IPS DF 6.9 (cell line): ENCODE measurements at regions not wholly inside any gene's neighbourhood (a gene's known extent, or its start where the extent isn't known, plus 50 kb on each side); places are given as distances from the start of the nearest gene placed in this dataset.
A peak's percentile ranks its signal among the peaks of the same experiment; 100 is the strongest.

Source experiments
- DNase-seq: peaks from one replicate; pipeline ENCODE4 v3.0.0-alpha.2; 2013; ENCODE audit warnings: low read depth, low spot score
- H3K27ac ChIP-seq: one replicate; pipeline ENCODE4 v1.5.1; 2013; ENCODE audit warnings: low read length, control low read depth
- H3K27me3 ChIP-seq: 2 replicates; pipeline ENCODE4 v1.6.1; 2013; ENCODE audit warnings: mild to moderate bottlenecking, low read length; ENCODE audit not compliant: control insufficient read depth, insufficient read depth
- H3K36me3 ChIP-seq: 2 replicates; pipeline ENCODE4 v1.6.1; 2013; ENCODE audit warnings: low read length; ENCODE audit not compliant: control insufficient read depth, insufficient read depth
- H3K4me1 ChIP-seq: 2 replicates; pipeline ENCODE4 v1.6.1; 2013; ENCODE audit warnings: low read length; ENCODE audit not compliant: control insufficient read depth, insufficient read depth
- H3K4me3 ChIP-seq: 2 replicates; pipeline ENCODE4 v1.5.1; 2013; ENCODE audit warnings: mild to moderate bottlenecking, low read length
- H3K9me3 ChIP-seq: 2 replicates; pipeline ENCODE4 v1.6.1; 2013; ENCODE audit warnings: low read length, inconsistent platforms; ENCODE audit not compliant: control insufficient read depth, insufficient read depth
- WGBS: extraction: QIAGEN DNeasy Blood & Tissue Kit; methylation state at CpG from one replicate; pipeline ENCODE4 v1.1.7; 2013; ENCODE audit warnings: mixed read lengths, missing lambda C conversion rate; ENCODE audit not compliant: insufficient read length, insufficient coverage; 5-methylcytosine and 5-hydroxymethylcytosine counted together

GRCh38 chr11:15649371-15650104 is 534.8 kb downstream of the INSC start:
- Histone ChIP-seq H3K4me1 (peaks cover 5% of the 10 kb centered on the region), H3K36me3 (no peaks in the 10 kb centered on the region), H3K9me3 (no peaks in the 10 kb centered on the region), H3K4me3 (no peak overlapping the region), H3K27me3 (no peaks in the 10 kb centered on the region), H3K27ac (no peak overlapping the region)
- no peak for DNase-seq
- no CpG with 5 or more reads among the region's 14 CpGs for WGBS

GRCh38 chr11:15650105-15650938 is 535.6 kb downstream of the INSC start:
- peak overlapping the region; percentile 2; the same call in 1 of the 2 replicates for H3K4me3 ChIP-seq
- H3K27ac ChIP-seq, result no peak overlapping the region
- no peaks in the 10 kb centered on the region for H3K9me3 ChIP-seq
- no CpG with 5 or more reads among the region's 41 CpGs for WGBS
- H3K36me3 ChIP-seq, result no peaks in the 10 kb centered on the region
- peak; percentile 92 for DNase-seq
- H3K4me1 ChIP-seq, result peaks cover 5% of the 10 kb centered on the region
- no peaks in the 10 kb centered on the region for H3K27me3 ChIP-seq

- Histone ChIP-seq H3K36me3 (no peaks in the 10 kb centered on the region), H3K4me1 (peaks cover 5% of the 10 kb centered on the region), H3K27ac (no peak overlapping the region), H3K4me3 (no peak overlapping the region), H3K27me3 (no peaks in the 10 kb centered on the region), H3K9me3 (no peaks in the 10 kb centered on the region)
- no CpG with 5 or more reads among the region's 22 CpGs for WGBS
- no peak for DNase-seq
Observed at GRCh38 chr11:15651033-15651432, 536.3 kb downstream of the INSC start.

- no peaks in the 10 kb centered on the region for H3K36me3 ChIP-seq
- WGBS, result no CpG with 5 or more reads among the region's 11 CpGs
- H3K27me3 ChIP-seq, result no peaks in the 10 kb centered on the region
- H3K9me3 ChIP-seq, result no peaks in the 10 kb centered on the region
- peaks cover 5% of the 10 kb centered on the region for H3K4me1 ChIP-seq
- H3K4me3 ChIP-seq, result no peak overlapping the region
- H3K27ac ChIP-seq, result no peak overlapping the region
- no peak for DNase-seq
Observed at GRCh38 chr11:15651816-15652215, 537.1 kb downstream of the INSC start.

GRCh38 chr11:15653191-15653710 is 538.5 kb downstream of the INSC start:
- WGBS, result no CpG with 5 or more reads among the region's 4 CpGs
- H3K27me3 ChIP-seq, result no peaks in the 10 kb centered on the region
- no peak overlapping the region for H3K27ac ChIP-seq
- H3K4me1 ChIP-seq, result peaks cover 5% of the 10 kb centered on the region
- no peak for DNase-seq
- no peak overlapping the region for H3K4me3 ChIP-seq
- H3K36me3 ChIP-seq, result no peaks in the 10 kb centered on the region
- no peaks in the 10 kb centered on the region for H3K9me3 ChIP-seq

- Histone ChIP-seq H3K4me3 (no peak overlapping the region), H3K9me3 (no peaks in the 10 kb centered on the region), H3K36me3 (no peaks in the 10 kb centered on the region), H3K27me3 (no peaks in the 10 kb centered on the region), H3K27ac (no peak overlapping the region), H3K4me1 (peaks cover 5% of the 10 kb centered on the region)
- no CpG with 5 or more reads among the region's 4 CpGs for WGBS
- no peak for DNase-seq
Observed at GRCh38 chr11:15654451-15654850, 539.7 kb downstream of the INSC start.

GRCh38 chr11:15655552-15655951 is 540.8 kb downstream of the INSC start:
- Histone ChIP-seq H3K27ac (no peak overlapping the region), H3K4me3 (no peak overlapping the region), H3K4me1 (peaks cover 2% of the 10 kb centered on the region), H3K36me3 (no peaks in the 10 kb centered on the region), H3K9me3 (no peaks in the 10 kb centered on the region), H3K27me3 (no peaks in the 10 kb centered on the region)
- no peak for DNase-seq
- WGBS, result no CpG with 5 or more reads among the region's 8 CpGs

GRCh38 chr11:15657264-15657663 is 542.5 kb downstream of the INSC start:
- no peak overlapping the region for H3K27ac ChIP-seq
- no peaks in the 10 kb centered on the region for H3K36me3 ChIP-seq
- H3K9me3 ChIP-seq, result no peaks in the 10 kb centered on the region
- no peaks in the 10 kb centered on the region for H3K4me1 ChIP-seq
- H3K27me3 ChIP-seq, result no peaks in the 10 kb centered on the region
- WGBS, result no CpG with 5 or more reads among the region's 5 CpGs
- no peak overlapping the region for H3K4me3 ChIP-seq
- DNase-seq, result no peak

- WGBS, result no CpG with 5 or more reads among the region's 3 CpGs
- no peak for DNase-seq
- Histone ChIP-seq H3K4me3 (no peak overlapping the region), H3K4me1 (no peaks in the 10 kb centered on the region), H3K27ac (no peak overlapping the region), H3K9me3 (no peaks in the 10 kb centered on the region), H3K36me3 (no peaks in the 10 kb centered on the region), H3K27me3 (no peaks in the 10 kb centered on the region)
Observed at GRCh38 chr11:15660496-15660895, 545.8 kb downstream of the INSC start.

GRCh38 chr11:15662285-15662684 is 547.6 kb downstream of the INSC start:
- H3K27me3 ChIP-seq, result no peaks in the 10 kb centered on the region
- no peaks in the 10 kb centered on the region for H3K4me1 ChIP-seq
- no CpG with 5 or more reads among the region's 1 CpG for WGBS
- no peak overlapping the region for H3K4me3 ChIP-seq
- no peak overlapping the region for H3K27ac ChIP-seq
- DNase-seq, result no peak
- H3K9me3 ChIP-seq, result no peaks in the 10 kb centered on the region
- H3K36me3 ChIP-seq, result no peaks in the 10 kb centered on the region
